Thyroid gland (tissue), 4 donors: ENCODE measurements at regions not wholly inside any gene's neighbourhood (a gene's known extent, or its start where the extent isn't known, plus 50 kb on each side); places are given as distances from the start of the nearest gene placed in this dataset.

Experiments
- DNase-seq, 2 donors: peaks; one replicate each; pipeline ENCODE4 v3.0.0-alpha.2; 2019
- H3K27ac ChIP-seq, 3 donors: fragments of 200-600 bp; sonication (generic); 1 replicate in 2 of 3; 2 replicates in 1 of 3; pipeline ENCODE4 v1.5.1; 2016 to 2019; ENCODE audit warnings: mild to moderate bottlenecking in 1 of 3, moderate library complexity in 1 of 3
- H3K27me3 ChIP-seq: fragments of 200-600 bp; sonication (generic); one replicate; pipeline ENCODE4 v1.5.1; 2019
- H3K36me3 ChIP-seq, 2 donors: fragments of 200-600 bp; sonication (generic); one replicate each; pipeline ENCODE4 v1.5.1; 2016 to 2019
- H3K4me1 ChIP-seq, 2 donors: fragments of 200-600 bp; sonication (generic); one replicate each; pipeline ENCODE4 v1.5.1; 2017 to 2019
- H3K4me3 ChIP-seq, 3 donors: fragments of 200-600 bp; sonication (generic); replicated peaks in 1 of 3; 1 replicate in 2 of 3; 2 replicates in 1 of 3; pipeline ENCODE4 v1.5.1; 2016; ENCODE audit warnings: mild to moderate bottlenecking in 1 of 3
- H3K9me3 ChIP-seq: fragments of 200-600 bp; sonication (generic); one replicate; pipeline ENCODE4 v1.5.1; 2017
- CTCF ChIP-seq, 6 experiments: fragments of 200-600 bp in 3 of 6; fragments of 450-650 bp in 3 of 6; sonication (generic) in 3 of 6; IDR thresholded peaks; one replicate each; pipeline ENCODE4 v1.5.1; 2016 to 2019; ENCODE audit warnings: antibody characterized with exemption in 6 of 6, mild to moderate bottlenecking in 2 of 6, inconsistent platforms in 1 of 6, moderate library complexity in 1 of 6
- POLR2A ChIP-seq, 2 donors: fragments of 450-650 bp; IDR thresholded peaks; one replicate each; pipeline ENCODE4 v1.6.1; 2017; ENCODE audit warnings: antibody characterized with exemption in 2 of 2, mild to moderate bottlenecking in 2 of 2, moderate library complexity in 1 of 2
- WGBS, 2 donors: methylation state at CpG; one replicate each; pipeline ENCODE4 v1.1.5; 2017; 5-methylcytosine and 5-hydroxymethylcytosine counted together
- intact Hi-C: fragments of 100-400 bp; cut with DNase I; formaldehyde crosslinking; loops from one replicate; pipeline ENCODE4 v1.15.1; 2023

GRCh38 chr1:212500983-212501382 is 68.3 kb downstream of the NENF start:
- peaks cover 0 to 9% of the 10 kb centered on the region in 2 donors for H3K4me1 ChIP-seq
- no peaks in the 10 kb centered on the region for H3K36me3 ChIP-seq
- intact Hi-C loops = no loop called here
- H3K4me3 ChIP-seq = no peak overlapping the region
- no peak overlapping the region for H3K27ac ChIP-seq
- DNase-seq = no peak
- TF ChIP-seq POLR2A (IDR thresholded peaks at IDR 0.05) (no peak), CTCF (IDR thresholded peaks at IDR 0.05) (no peak)
- 95 to 100% methylated on average over 1 of the region's 1 CpG for WGBS, 2 donors
- no peaks in the 10 kb centered on the region for H3K9me3 ChIP-seq
- no peaks in the 10 kb centered on the region for H3K27me3 ChIP-seq

- no peak for DNase-seq
- Histone ChIP-seq H3K27ac (no peak overlapping the region), H3K9me3 (no peaks in the 10 kb centered on the region), H3K4me1 (peaks cover 0 to under 1% of the 10 kb centered on the region in 2 donors), H3K27me3 (no peaks in the 10 kb centered on the region), H3K36me3 (no peaks in the 10 kb centered on the region), H3K4me3 (no peak overlapping the region)
- WGBS, 2 donors = 91 to 100% methylated on average over 3 of the region's 3 CpGs
- TF ChIP-seq POLR2A (IDR thresholded peaks at IDR 0.05) (no peak), CTCF (IDR thresholded peaks at IDR 0.05) (no peak)
- intact Hi-C loops = no loop called here
These were observed 71.0 kb downstream of the NENF start for GRCh38 chr1:212503714-212504113.

- DNase-seq = no peak
- TF ChIP-seq CTCF (IDR thresholded peaks at IDR 0.05) = no peak
- TF ChIP-seq POLR2A (IDR thresholded peaks at IDR 0.05) = no peak
- Histone ChIP-seq H3K4me3 (no peak overlapping the region), H3K4me1 (no peaks in the 10 kb centered on the region), H3K9me3 (no peaks in the 10 kb centered on the region), H3K36me3 (no peaks in the 10 kb centered on the region), H3K27ac (no peak overlapping the region), H3K27me3 (no peaks in the 10 kb centered on the region)
- 86 to 94% methylated on average over 4 of the region's 4 CpGs for WGBS, 2 donors
- intact Hi-C loops = no loop called here
These were observed 71.6 kb downstream of the NENF start for GRCh38 chr1:212504171-212504803.

GRCh38 chr1:212506666-212507065 is 73.9 kb downstream of the NENF start:
- Histone ChIP-seq H3K27ac (no peak overlapping the region), H3K9me3 (no peaks in the 10 kb centered on the region), H3K4me1 (no peaks in the 10 kb centered on the region), H3K4me3 (no peak overlapping the region), H3K36me3 (no peaks in the 10 kb centered on the region), H3K27me3 (no peaks in the 10 kb centered on the region)
- no peak for DNase-seq
- TF ChIP-seq POLR2A (IDR thresholded peaks at IDR 0.05) (no peak), CTCF (IDR thresholded peaks at IDR 0.05) (no peak)
- intact Hi-C loops = no loop called here

GRCh38 chr1:212507369-212507768 is 74.6 kb downstream of the NENF start:
- Histone ChIP-seq H3K9me3 (no peaks in the 10 kb centered on the region), H3K4me1 (no peaks in the 10 kb centered on the region), H3K4me3 (no peak overlapping the region), H3K27ac (no peak overlapping the region), H3K27me3 (no peaks in the 10 kb centered on the region), H3K36me3 (no peaks in the 10 kb centered on the region)
- intact Hi-C loops = no loop called here
- TF ChIP-seq POLR2A (IDR thresholded peaks at IDR 0.05) (no peak), CTCF (IDR thresholded peaks at IDR 0.05) (no peak)
- WGBS, 2 donors = 82% methylated on average over 6 to 7 of the region's 7 CpGs
- DNase-seq = no peak
